Activated gamma-delta T cell treated with Interleukin-2 at 50 U/mL for 16 hours (primary cell): ENCODE measurements at regions not wholly inside any gene's neighbourhood (a gene's known extent, or its start where the extent isn't known, plus 50 kb on each side); places are given as distances from the start of the nearest gene placed in this dataset.
A peak's percentile ranks its signal among the peaks of the same experiment; 100 is the strongest.
"Not testable (repeated sequence)": the region's sequence is repeated elsewhere in the genome, so short reads cannot be mapped to it uniquely, and the experiment has no call there.

Experiments used
- DNase-seq: peaks from one replicate; pipeline ENCODE4 v3.0.0-alpha.2; 2020

- DNase-seq = not testable (repeated sequence)
These were observed 84.5 kb upstream of the SIRPG start for GRCh38 chr20:1742049-1742434.

GRCh38 chr20:1741309-1742048 lies 83.9 kb upstream of the SIRPG start:
- DNase-seq = no peak

DNA sequence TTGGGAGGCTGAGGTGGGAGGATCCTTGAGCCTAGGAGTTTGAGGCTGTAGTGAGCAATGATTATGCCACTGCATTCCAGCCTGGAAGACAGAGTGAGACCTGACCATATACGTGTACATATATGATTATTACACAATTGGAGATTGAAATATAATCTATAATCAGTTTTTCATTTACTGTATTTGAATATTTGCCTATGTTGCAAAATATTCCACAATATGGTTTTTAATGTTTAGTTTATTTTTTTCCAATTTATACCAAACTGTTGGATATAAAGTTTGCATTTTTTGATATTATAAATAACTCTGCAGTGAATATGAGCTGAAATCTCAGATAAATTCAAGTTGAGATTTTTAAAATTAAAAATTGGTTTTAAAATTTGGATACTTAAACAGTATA lies 79.6 kb upstream of the SIRPG start:
- DNase-seq = no peak

DNA sequence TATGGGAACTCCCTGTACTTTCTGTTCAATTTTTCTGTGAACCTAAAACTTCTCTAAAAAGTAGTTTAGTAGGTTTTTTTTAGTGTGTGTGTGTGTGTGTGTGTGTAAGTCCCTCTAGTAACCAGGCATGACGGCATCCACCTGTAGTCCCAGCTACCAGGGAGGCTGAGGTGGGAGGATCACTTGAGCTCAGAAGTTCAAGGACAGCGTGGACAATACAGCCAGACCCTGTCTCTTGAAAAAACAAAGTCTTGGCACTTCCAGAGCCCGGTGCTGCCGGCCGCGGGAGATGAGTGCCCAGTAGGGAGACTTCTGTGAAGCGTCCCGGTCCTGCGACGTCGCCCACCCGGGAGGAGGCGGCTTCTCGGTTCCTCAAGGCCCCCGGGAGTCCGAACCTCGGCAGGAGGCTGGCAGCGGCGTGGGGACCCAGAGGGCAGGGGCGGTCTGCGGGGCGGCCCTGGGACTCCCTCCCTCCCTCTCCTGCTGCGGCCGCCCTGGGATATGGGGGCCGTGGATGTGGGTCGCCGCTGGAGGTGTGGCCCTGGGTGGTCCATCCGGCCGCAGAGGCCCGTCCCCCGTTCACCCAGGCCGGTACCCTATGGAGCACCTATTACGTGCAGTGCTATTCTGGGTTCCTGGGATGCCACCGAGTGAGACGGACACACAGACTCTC lies 78.0 kb upstream of the SIRPG start:
- DNase-seq = no peak

DNA sequence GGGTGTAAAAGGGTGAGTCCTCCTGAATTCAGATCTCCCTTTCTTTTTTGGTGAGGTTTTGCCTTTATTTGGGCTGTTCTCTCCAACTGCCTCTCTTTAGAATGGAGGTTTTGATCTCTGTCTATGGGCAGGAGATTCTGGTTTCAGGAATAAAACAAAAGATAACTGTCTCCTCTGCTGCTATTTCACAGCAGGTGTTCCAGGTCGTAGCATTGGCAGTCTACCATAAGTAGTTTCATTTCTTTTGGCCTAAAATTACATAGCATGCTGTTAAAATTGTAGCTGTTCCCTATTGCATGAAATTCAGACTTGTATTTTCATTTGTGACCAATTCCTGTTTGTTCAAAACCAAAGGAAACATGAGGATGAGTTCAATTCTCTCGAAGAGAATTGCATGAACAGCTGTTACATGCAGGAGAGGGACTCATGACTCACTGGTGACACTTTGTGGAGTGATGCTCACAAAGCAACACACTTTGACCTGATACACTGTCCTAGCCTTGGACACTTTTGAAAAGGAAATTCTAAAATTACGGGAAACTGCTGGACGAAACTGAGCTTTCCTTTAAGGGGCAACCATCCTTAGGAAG lies 76.8 kb upstream of the SIRPG start:
- peak; percentile 35 for DNase-seq

- peak; percentile 31 for DNase-seq
These were observed 74.3 kb upstream of the SIRPG start for GRCh38 chr20:1731828-1732375.

- peak; percentile 23 for DNase-seq
These were observed 73.6 kb upstream of the SIRPG start for GRCh38 chr20:1730981-1731711.

GRCh38 chr20:1727303-1727702 lies 69.7 kb upstream of the SIRPG start:
- DNase-seq = not testable (repeated sequence)

DNA sequence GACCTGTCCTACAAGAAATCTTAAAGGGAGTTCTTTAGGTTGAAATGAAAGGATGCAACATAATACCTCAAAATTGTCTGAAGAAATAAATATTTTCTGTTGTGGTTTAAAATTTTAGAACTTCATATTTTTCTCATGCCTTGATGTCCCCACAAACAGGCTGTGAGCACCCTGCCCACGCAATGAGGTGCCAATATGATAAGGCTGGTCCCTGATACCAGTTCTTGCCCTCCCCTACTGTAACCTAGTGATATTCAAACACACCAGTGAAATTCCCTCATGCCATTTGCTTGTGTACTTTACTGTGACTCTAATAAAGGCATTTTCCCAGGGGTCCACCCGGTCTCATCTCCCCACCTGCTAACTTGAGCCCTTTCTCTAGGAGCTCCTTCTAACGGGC lies 67.3 kb upstream of the SIRPG start:
- DNase-seq = no peak

GRCh38 chr20:1722513-1723050 lies 65.0 kb upstream of the SIRPG start:
- DNase-seq = no peak

- DNase-seq = no peak
These were observed 64.3 kb upstream of the SIRPG start for GRCh38 chr20:1721687-1722512.

DNA sequence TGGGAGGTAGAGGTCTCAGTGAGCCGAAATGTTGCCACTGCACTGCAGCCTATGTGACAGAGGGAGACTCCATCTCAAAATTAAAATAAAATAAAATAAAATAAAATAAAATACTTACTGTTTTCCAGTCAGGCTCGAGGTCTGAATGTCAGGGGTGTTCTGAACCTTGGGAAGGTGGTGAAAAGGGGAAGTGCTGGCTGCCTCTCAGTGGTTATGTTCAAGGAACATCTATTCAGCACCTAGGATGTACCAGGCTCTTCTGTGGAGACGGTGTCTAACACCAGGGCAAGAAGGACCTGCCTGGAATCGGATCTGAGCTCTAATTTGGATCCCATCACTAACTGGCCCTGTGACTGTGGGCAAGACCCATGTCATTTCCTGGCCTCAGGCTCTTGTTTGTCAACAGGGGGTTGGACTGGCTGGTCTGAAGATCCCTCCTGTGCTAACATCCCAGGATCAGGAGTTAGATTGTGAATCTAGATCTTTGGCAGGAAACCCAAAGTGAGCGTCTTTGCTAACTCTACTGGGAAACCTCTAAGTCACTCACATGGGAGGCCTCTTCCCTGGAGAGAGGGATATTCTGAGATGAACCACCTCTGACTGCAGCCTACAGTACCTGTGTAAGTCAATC lies 63.4 kb upstream of the SIRPG start:
- DNase-seq = no peak

GRCh38 chr20:1720226-1720625 lies 62.6 kb upstream of the SIRPG start:
- DNase-seq = no peak

GRCh38 chr20:1718604-1719384 lies 61.2 kb upstream of the SIRPG start:
- no peak for DNase-seq

GRCh38 chr20:1712634-1713624 lies 55.4 kb upstream of the SIRPG start:
- DNase-seq = no peak

GRCh38 chr20:1711826-1712601 lies 54.4 kb upstream of the SIRPG start:
- DNase-seq = no peak

GRCh38 chr20:1711266-1711665 lies 53.7 kb upstream of the SIRPG start:
- DNase-seq = no peak

- DNase-seq = no peak
These were observed 52.9 kb upstream of the SIRPG start for GRCh38 chr20:1710484-1710883.
